T-helper 17 cell (primary cell): ENCODE measurements at regions not wholly inside any gene's neighbourhood (a gene's known extent, or its start where the extent isn't known, plus 50 kb on each side); places are given as distances from the start of the nearest gene placed in this dataset.

Source experiments
- ATAC-seq: fragments of 150-1000 bp; cut with Tn5 transposase; 2 replicates; pipeline ENCODE4 v1.10.0; 2021; ENCODE audit warnings: mild to moderate bottlenecking, moderate library complexity
- DNase-seq, 3 donors: peaks; one replicate each; pipeline versions ENCODE4 v3.0.0 to v3.0.0-alpha.2; 2020 to 2021
- H3K9me3 ChIP-seq: one replicate; pipeline ENCODE4 v1.7.0; 2013; ENCODE audit warnings: low read length, mild to moderate bottlenecking; ENCODE audit not compliant: control insufficient read depth, poor library complexity, severe bottlenecking
- H3K27ac Mint-ChIP-seq: one replicate; pipeline ENCODE4 v1.8.0; 2022; ENCODE audit warnings: mild to moderate bottlenecking, moderate library complexity, mixed read lengths
- H3K27me3 Mint-ChIP-seq: one replicate; pipeline ENCODE4 v1.8.0; 2022; ENCODE audit warnings: mixed read lengths
- H3K36me3 Mint-ChIP-seq: one replicate; pipeline ENCODE4 v1.8.0; 2022; ENCODE audit warnings: low read depth, mixed read lengths
- H3K4me1 Mint-ChIP-seq: one replicate; pipeline ENCODE4 v1.8.0; 2022; ENCODE audit warnings: mild to moderate bottlenecking, mixed read lengths
- H3K4me3 Mint-ChIP-seq: one replicate; pipeline ENCODE4 v1.8.0; 2022; ENCODE audit warnings: mild to moderate bottlenecking, moderate library complexity, mixed read lengths

GRCh38 chr5:102018690-102019089, 277.4 kb downstream of the SLCO4C1 start:
- no peaks in the 10 kb centered on the region for H3K9me3 ChIP-seq
- H3K4me1 Mint-ChIP-seq: no peaks in the 10 kb centered on the region
- no peak overlapping the region for H3K27ac Mint-ChIP-seq
- no peak overlapping the region for H3K4me3 Mint-ChIP-seq
- no peaks in the 10 kb centered on the region for H3K27me3 Mint-ChIP-seq
- ATAC-seq: no peak
- no peak for DNase-seq
- H3K36me3 Mint-ChIP-seq: no peaks in the 10 kb centered on the region

- Mint-ChIP-seq H3K4me3 (no peak overlapping the region), H3K4me1 (no peaks in the 10 kb centered on the region), H3K27me3 (no peaks in the 10 kb centered on the region), H3K36me3 (no peaks in the 10 kb centered on the region), H3K27ac (no peak overlapping the region)
- ATAC-seq (no peak), DNase-seq (no peak)
- H3K9me3 ChIP-seq: no peaks in the 10 kb centered on the region
Observed at GRCh38 chr5:102018279-102018678, 277.8 kb downstream of the SLCO4C1 start.

- no peak for ATAC-seq
- no peak for DNase-seq
- H3K36me3 Mint-ChIP-seq: no peaks in the 10 kb centered on the region
- H3K27ac Mint-ChIP-seq: no peak overlapping the region
- no peaks in the 10 kb centered on the region for H3K9me3 ChIP-seq
- no peak overlapping the region for H3K4me3 Mint-ChIP-seq
- no peaks in the 10 kb centered on the region for H3K27me3 Mint-ChIP-seq
- H3K4me1 Mint-ChIP-seq: no peaks in the 10 kb centered on the region
Observed at GRCh38 chr5:102014371-102014770, 281.7 kb downstream of the SLCO4C1 start.

- ATAC-seq: no peak
- Mint-ChIP-seq H3K36me3 (no peaks in the 10 kb centered on the region), H3K27ac (no peak overlapping the region), H3K4me3 (no peak overlapping the region), H3K27me3 (no peaks in the 10 kb centered on the region), H3K4me1 (no peaks in the 10 kb centered on the region)
- no peaks in the 10 kb centered on the region for H3K9me3 ChIP-seq
- no peak for DNase-seq
Observed at GRCh38 chr5:102010644-102011043, 285.4 kb downstream of the SLCO4C1 start.

GRCh38 chr5:101997235-101997634, 298.8 kb downstream of the SLCO4C1 start:
- Mint-ChIP-seq H3K4me1 (no peaks in the 10 kb centered on the region), H3K36me3 (no peaks in the 10 kb centered on the region), H3K4me3 (no peak overlapping the region), H3K27me3 (no peaks in the 10 kb centered on the region), H3K27ac (no peak overlapping the region)
- ATAC-seq (no peak), DNase-seq (no peak)
- no peaks in the 10 kb centered on the region for H3K9me3 ChIP-seq

GRCh38 chr5:101995585-101995984, 300.5 kb downstream of the SLCO4C1 start:
- H3K9me3 ChIP-seq: no peaks in the 10 kb centered on the region
- DNase-seq: no peak
- ATAC-seq: no peak
- no peaks in the 10 kb centered on the region for H3K36me3 Mint-ChIP-seq
- H3K27ac Mint-ChIP-seq: no peak overlapping the region
- H3K4me3 Mint-ChIP-seq: no peak overlapping the region
- no peaks in the 10 kb centered on the region for H3K4me1 Mint-ChIP-seq
- H3K27me3 Mint-ChIP-seq: no peaks in the 10 kb centered on the region

GRCh38 chr5:101991486-101991885, 304.6 kb downstream of the SLCO4C1 start:
- Mint-ChIP-seq H3K4me1 (no peaks in the 10 kb centered on the region), H3K27ac (no peak overlapping the region), H3K36me3 (no peaks in the 10 kb centered on the region), H3K4me3 (no peak overlapping the region), H3K27me3 (no peaks in the 10 kb centered on the region)
- DNase-seq (no peak), ATAC-seq (no peak)
- no peaks in the 10 kb centered on the region for H3K9me3 ChIP-seq

GRCh38 chr5:101989659-101990058, 306.4 kb downstream of the SLCO4C1 start:
- no peaks in the 10 kb centered on the region for H3K27me3 Mint-ChIP-seq
- no peaks in the 10 kb centered on the region for H3K9me3 ChIP-seq
- H3K27ac Mint-ChIP-seq: no peak overlapping the region
- ATAC-seq: no peak
- no peaks in the 10 kb centered on the region for H3K4me1 Mint-ChIP-seq
- no peak overlapping the region for H3K4me3 Mint-ChIP-seq
- no peaks in the 10 kb centered on the region for H3K36me3 Mint-ChIP-seq
- no peak for DNase-seq

GRCh38 chr5:101977729-101978345, 318.2 kb downstream of the SLCO4C1 start:
- Mint-ChIP-seq H3K4me3 (no peak overlapping the region), H3K4me1 (no peaks in the 10 kb centered on the region), H3K27me3 (peaks cover 5% of the 10 kb centered on the region), H3K27ac (no peak overlapping the region), H3K36me3 (no peaks in the 10 kb centered on the region)
- ATAC-seq (no peak), DNase-seq (no peak)
- H3K9me3 ChIP-seq: no peaks in the 10 kb centered on the region

GRCh38 chr5:101976933-101977332, 319.2 kb downstream of the SLCO4C1 start:
- Mint-ChIP-seq H3K36me3 (no peaks in the 10 kb centered on the region), H3K4me3 (no peak overlapping the region), H3K4me1 (no peaks in the 10 kb centered on the region), H3K27me3 (peaks cover 5% of the 10 kb centered on the region), H3K27ac (no peak overlapping the region)
- H3K9me3 ChIP-seq: no peaks in the 10 kb centered on the region
- DNase-seq (no peak), ATAC-seq (no peak)

- ATAC-seq (no peak), DNase-seq (no peak)
- no peak overlapping the region for H3K4me3 Mint-ChIP-seq
- H3K27ac Mint-ChIP-seq: no peak overlapping the region
- H3K36me3 Mint-ChIP-seq: no peaks in the 10 kb centered on the region
- H3K9me3 ChIP-seq: no peaks in the 10 kb centered on the region
- no peaks in the 10 kb centered on the region for H3K27me3 Mint-ChIP-seq
- H3K4me1 Mint-ChIP-seq: no peaks in the 10 kb centered on the region
Observed at GRCh38 chr5:101969742-101970141, 326.3 kb downstream of the SLCO4C1 start.

GRCh38 chr5:101966476-101966875, 329.6 kb downstream of the SLCO4C1 start:
- Mint-ChIP-seq H3K4me1 (no peaks in the 10 kb centered on the region), H3K27ac (no peak overlapping the region), H3K27me3 (no peaks in the 10 kb centered on the region), H3K36me3 (no peaks in the 10 kb centered on the region), H3K4me3 (no peak overlapping the region)
- ATAC-seq: no peak
- DNase-seq: no peak
- H3K9me3 ChIP-seq: no peaks in the 10 kb centered on the region

- H3K36me3 Mint-ChIP-seq: no peaks in the 10 kb centered on the region
- no peak for ATAC-seq
Observed at GRCh38 chr5:101955891-101956290, 340.2 kb downstream of the SLCO4C1 start.

GRCh38 chr5:101950019-101950418, 346.1 kb downstream of the SLCO4C1 start:
- no peak overlapping the region for H3K4me3 Mint-ChIP-seq
- no peaks in the 10 kb centered on the region for H3K27me3 Mint-ChIP-seq
- no peak overlapping the region for H3K27ac Mint-ChIP-seq
- no peaks in the 10 kb centered on the region for H3K36me3 Mint-ChIP-seq
- H3K4me1 Mint-ChIP-seq: no peaks in the 10 kb centered on the region
- ATAC-seq (no peak), DNase-seq (no peak)
- no peaks in the 10 kb centered on the region for H3K9me3 ChIP-seq

More at GRCh38 chr5:101955891-101956290, 340.2 kb downstream of the SLCO4C1 start:
- Mint-ChIP-seq H3K4me3 (no peak overlapping the region), H3K27ac (no peak overlapping the region), H3K4me1 (no peaks in the 10 kb centered on the region), H3K27me3 (no peaks in the 10 kb centered on the region)
- no peak for DNase-seq
- H3K9me3 ChIP-seq: no peaks in the 10 kb centered on the region
